OCI-LY7 (cell line): ENCODE measurements at regions not wholly inside any gene's neighbourhood (a gene's known extent, or its start where the extent isn't known, plus 50 kb on each side); places are given as distances from the start of the nearest gene placed in this dataset.

Experiments
- BruUV-seq: library from RNA; stranded (reverse); fragments of 400-500 nt; replicated peaks from 2 replicates; lab custom pipeline; 2021; lab: Mats Ljungman, UMichigan
- CTCF ChIA-PET: fragments of 300-600 bp; sonication (Branson Sonifier 250); formaldehyde crosslinking; loops from one replicate; lab custom pipeline; 2022; ENCODE audit warnings: antibody characterized with exemption; ENCODE audit not compliant: unreplicated experiment; lab: Charles Lee
- POLR2A ChIA-PET: fragments of 300-600 bp; sonication (Branson Sonifier 250); formaldehyde crosslinking; loops from one replicate; lab custom pipeline; 2022; ENCODE audit warnings: antibody characterized with exemption; lab: Charles Lee
- DNase-seq: peaks from one replicate; pipeline ENCODE4 v3.0.0-alpha.2; 2015; ENCODE audit warnings: low spot score
- H2AFZ ChIP-seq: fragments of 200-600 bp; sonication (generic), shearing (Covaris generic); 2 replicates; pipeline ENCODE4 v1.6.1; 2014; ENCODE audit warnings: mild to moderate bottlenecking, antibody characterized with exemption, low read length, moderate library complexity
- H3K27ac ChIP-seq: fragments of 200-600 bp; sonication (generic); 2 replicates; pipeline ENCODE4 v1.5.1; 2014; ENCODE audit warnings: mixed run types, low read depth, mild to moderate bottlenecking, moderate library complexity, low read length, inconsistent platforms; ENCODE audit not compliant: poor library complexity, severe bottlenecking
- H3K36me3 ChIP-seq: fragments of 200-600 bp; sonication (generic); 2 replicates; pipeline ENCODE4 v1.6.1; 2014; ENCODE audit warnings: mild to moderate bottlenecking, antibody characterized with exemption, low read length, moderate library complexity, mixed read lengths; ENCODE audit not compliant: insufficient read depth
- H3K4me1 ChIP-seq: fragments of 200-600 bp; sonication (generic); 2 replicates; pipeline ENCODE4 v1.5.1; 2014; ENCODE audit warnings: mild to moderate bottlenecking, low read length; ENCODE audit not compliant: insufficient read depth, poor library complexity, severe bottlenecking
- H3K4me2 ChIP-seq: fragments of 200-600 bp; sonication (generic); 2 replicates; pipeline ENCODE4 v1.6.1; 2014; ENCODE audit warnings: mild to moderate bottlenecking, low read length
- H3K4me3 ChIP-seq: fragments of 200-600 bp; sonication (generic); 2 replicates; pipeline ENCODE4 v1.5.1; 2014; ENCODE audit warnings: mild to moderate bottlenecking, low read depth, low read length; ENCODE audit not compliant: poor library complexity, severe bottlenecking
- H3K79me2 ChIP-seq: fragments of 200-600 bp; sonication (generic); 2 replicates; pipeline ENCODE4 v1.6.1; 2016; ENCODE audit warnings: low read depth, mild to moderate bottlenecking, low read length, moderate library complexity, mixed read lengths; ENCODE audit not compliant: insufficient read depth
- H3K9me2 ChIP-seq: fragments of 200-600 bp; sonication (generic); 2 replicates; pipeline ENCODE4 v1.6.1; 2016; ENCODE audit warnings: mild to moderate bottlenecking, low read length, mixed read lengths; ENCODE audit not compliant: insufficient read depth
- H3K9me3 ChIP-seq: fragments of 200-600 bp; sonication (generic); 2 replicates; pipeline ENCODE4 v1.6.1; 2014; ENCODE audit warnings: mild to moderate bottlenecking, mixed run types, low read length, mixed read lengths
- H4K20me1 ChIP-seq: fragments of 200-600 bp; sonication (generic); 2 replicates; pipeline ENCODE4 v1.6.1; 2014; ENCODE audit warnings: mild to moderate bottlenecking, antibody characterized with exemption, low read length, moderate library complexity, mixed read lengths; ENCODE audit not compliant: insufficient read depth
- CTCF ChIP-seq: fragments of 200-600 bp; sonication (generic); conservative IDR thresholded peaks from 2 replicates; pipeline ENCODE4 v1.5.1; 2014; ENCODE audit warnings: mild to moderate bottlenecking, antibody characterized with exemption, low read length, moderate library complexity, mixed read lengths
- EZH2phosphoT487 ChIP-seq: fragments of 200-600 bp; sonication (generic); IDR thresholded peaks from 2 replicates; pipeline ENCODE4 v1.6.1; 2018; ENCODE audit warnings: low read depth, borderline replicate concordance, mild to moderate bottlenecking, mixed run types, antibody characterized with exemption, low read length, moderate library complexity, mixed read lengths
- intact Hi-C: fragments of 100-400 bp; cut with micrococcal nuclease; formaldehyde crosslinking; loops from one replicate; pipeline ENCODE4 v1.10.0; 2022; ENCODE audit not compliant: unreplicated experiment

GRCh38 chr6:92354270-92354829 lies 1065.0 kb downstream of the EPHA7 start:
- Histone ChIP-seq H3K4me2 (no peak overlapping the region), H3K36me3 (no peaks in the 10 kb centered on the region), H4K20me1 (no peaks in the 10 kb centered on the region), H3K9me3 (no peaks in the 10 kb centered on the region), H3K4me3 (no peak overlapping the region), H3K27ac (no peak overlapping the region), H3K4me1 (no peaks in the 10 kb centered on the region), H2AFZ (no peak overlapping the region), H3K9me2 (no peaks in the 10 kb centered on the region), H3K79me2 (no peaks in the 10 kb centered on the region)
- ChIA-PET CTCF (no interaction called here), POLR2A (no interaction called here)
- DNase-seq, result no peak
- TF ChIP-seq EZH2phosphoT487, result no peak
- TF ChIP-seq CTCF, result no peak
- intact Hi-C loops, result no loop called here
- no TSS peak for BruUV-seq

DNA sequence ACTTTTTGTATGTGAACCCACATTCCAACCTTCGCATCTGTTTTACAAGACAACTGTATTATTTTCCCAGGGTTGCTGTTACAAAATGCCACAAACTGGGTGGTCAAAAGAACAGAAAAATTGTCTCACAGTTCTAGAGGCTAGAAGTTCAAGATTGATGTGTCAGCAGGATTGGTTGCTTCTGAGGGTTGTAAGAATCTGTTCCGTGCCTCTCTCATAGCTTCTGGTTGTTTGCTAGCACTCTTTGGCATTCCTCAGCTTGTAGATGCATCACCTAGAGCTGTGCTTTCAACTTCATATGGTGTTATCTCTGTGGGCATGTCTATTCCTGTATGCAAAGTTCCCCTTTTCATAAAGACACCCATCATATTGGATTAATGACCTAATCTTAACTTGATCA lies 1067.2 kb downstream of the EPHA7 start:
- Histone ChIP-seq H3K36me3 (no peaks in the 10 kb centered on the region), H3K27ac (no peak overlapping the region), H2AFZ (no peak overlapping the region), H3K4me3 (no peak overlapping the region), H3K79me2 (no peaks in the 10 kb centered on the region), H3K4me1 (no peaks in the 10 kb centered on the region), H4K20me1 (no peaks in the 10 kb centered on the region), H3K9me2 (no peaks in the 10 kb centered on the region), H3K9me3 (no peaks in the 10 kb centered on the region), H3K4me2 (no peak overlapping the region)
- ChIA-PET POLR2A (no interaction called here), CTCF (no interaction called here)
- no TSS peak for BruUV-seq
- no peak for DNase-seq
- TF ChIP-seq EZH2phosphoT487 (no peak), CTCF (no peak)
- intact Hi-C loops, result no loop called here

GRCh38 chr6:92341201-92341600 lies 1078.2 kb downstream of the EPHA7 start:
- POLR2A ChIA-PET, result no interaction called here
- H3K4me2 ChIP-seq, result no peak overlapping the region
- DNase-seq, result no peak
- BruUV-seq, result no TSS peak
- no peaks in the 10 kb centered on the region for H3K79me2 ChIP-seq
- no peaks in the 10 kb centered on the region for H3K36me3 ChIP-seq
- no peaks in the 10 kb centered on the region for H3K9me3 ChIP-seq
- TF ChIP-seq EZH2phosphoT487 (no peak), CTCF (no peak)
- H3K27ac ChIP-seq, result no peak overlapping the region
- intact Hi-C loops, result no loop called here
- CTCF ChIA-PET, result no interaction called here
- no peak overlapping the region for H3K4me3 ChIP-seq
- no peaks in the 10 kb centered on the region for H4K20me1 ChIP-seq
- no peaks in the 10 kb centered on the region for H3K9me2 ChIP-seq
- H2AFZ ChIP-seq, result no peak overlapping the region
- H3K4me1 ChIP-seq, result no peaks in the 10 kb centered on the region
